ENCODE measurements at regions not wholly inside any gene's neighbourhood (a gene's known extent, or its start where the extent isn't known, plus 50 kb on each side); places are given as distances from the start of the nearest gene placed in this dataset.

DNA sequence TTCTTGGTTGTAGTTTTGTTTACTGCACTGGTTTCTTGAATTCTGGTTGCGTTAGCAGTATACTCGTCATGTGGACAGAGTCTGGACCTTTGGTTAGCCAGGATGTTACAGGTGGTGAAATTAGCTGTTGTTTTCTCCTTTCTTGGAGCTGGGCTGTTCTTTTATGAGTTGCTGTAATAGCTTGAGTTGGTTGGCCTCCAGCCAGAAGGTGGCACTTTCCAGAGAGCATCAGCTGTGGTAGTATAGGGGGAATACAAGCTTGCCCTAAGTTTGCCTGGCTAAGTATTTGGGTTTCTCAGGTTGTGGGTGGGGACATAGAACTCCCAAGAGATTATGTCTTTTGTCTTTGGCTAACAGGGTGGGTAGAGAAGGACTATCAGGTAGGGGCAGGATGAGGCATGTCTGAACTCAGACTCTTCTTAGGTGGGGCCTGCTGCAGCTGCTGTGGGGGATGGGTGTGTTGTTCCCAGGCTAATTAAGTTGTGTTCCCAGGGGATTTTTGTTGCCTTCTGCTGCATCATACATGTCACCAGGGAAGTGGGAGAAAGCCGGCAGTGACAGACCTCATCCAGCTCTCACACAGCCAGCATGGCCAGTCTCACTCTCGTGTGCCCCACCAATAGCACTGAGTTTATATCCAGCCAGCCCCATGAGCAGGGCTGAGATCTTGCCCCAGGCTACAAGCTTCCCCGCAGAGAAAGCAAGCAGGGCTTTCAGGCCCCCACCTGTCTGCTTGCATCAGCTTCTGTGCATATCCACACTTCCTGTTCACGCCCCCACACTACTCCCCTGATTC lies 246.7 kb upstream of the TPK1 start:
- ChIA-PET POLR2A (no interaction called here), CTCF (no interaction called here)
- no peak for DNase-seq (ENCODE audit: extremely low spot score)
- TF ChIP-seq HDGF (IDR thresholded peaks at IDR 0.05; ENCODE audit: borderline replicate concordance) (no peak), NFRKB (IDR thresholded peaks at IDR 0.05) (no peak), TARDBP (IDR thresholded peaks at IDR 0.05) (no peak)

DNA sequence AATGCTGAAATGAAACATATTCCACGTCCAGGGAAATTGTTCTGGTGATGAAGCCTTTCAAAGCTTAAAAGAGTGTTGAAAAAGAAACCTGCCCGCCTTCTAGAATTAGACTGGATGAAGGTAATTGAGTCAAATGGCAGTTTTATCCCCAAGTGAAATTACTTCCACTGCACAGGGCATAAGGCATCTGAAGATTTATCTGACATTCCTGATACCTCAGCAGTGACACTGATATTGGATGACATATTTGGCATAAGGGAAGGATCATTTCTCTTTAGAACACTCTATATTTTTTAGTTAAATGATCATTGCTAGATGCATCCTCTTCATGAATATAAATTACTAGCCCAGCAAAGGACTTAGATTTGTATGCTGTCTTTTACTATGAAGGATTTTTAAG lies 229.6 kb upstream of the TPK1 start:
- ChIA-PET CTCF (no interaction called here), POLR2A (no interaction called here)
- DNase-seq (ENCODE audit: extremely low spot score): no peak
- no peak for TF ChIP-seq FOXK2 (IDR thresholded peaks at IDR 0.05)
- no peak for TF ChIP-seq LEF1 (IDR thresholded peaks at IDR 0.05; ENCODE audit: borderline replicate concordance)
- no peak for TF ChIP-seq NFRKB (IDR thresholded peaks at IDR 0.05)
- TF ChIP-seq SP1 (IDR thresholded peaks at IDR 0.05): no peak
- no peak for TF ChIP-seq SUZ12 (IDR thresholded peaks at IDR 0.05)
- no peak for TF ChIP-seq HDGF (IDR thresholded peaks at IDR 0.05; ENCODE audit: borderline replicate concordance)
- no peak for TF ChIP-seq CTBP1 (IDR thresholded peaks at IDR 0.05; ENCODE audit: borderline replicate concordance)
- no peak for TF ChIP-seq L3MBTL2 (conservative IDR thresholded peaks at IDR 0.05)
- no peak for TF ChIP-seq ELF4 (IDR thresholded peaks at IDR 0.05)
- TF ChIP-seq TARDBP (IDR thresholded peaks at IDR 0.05): no peak
- TF ChIP-seq, protein P1, sequence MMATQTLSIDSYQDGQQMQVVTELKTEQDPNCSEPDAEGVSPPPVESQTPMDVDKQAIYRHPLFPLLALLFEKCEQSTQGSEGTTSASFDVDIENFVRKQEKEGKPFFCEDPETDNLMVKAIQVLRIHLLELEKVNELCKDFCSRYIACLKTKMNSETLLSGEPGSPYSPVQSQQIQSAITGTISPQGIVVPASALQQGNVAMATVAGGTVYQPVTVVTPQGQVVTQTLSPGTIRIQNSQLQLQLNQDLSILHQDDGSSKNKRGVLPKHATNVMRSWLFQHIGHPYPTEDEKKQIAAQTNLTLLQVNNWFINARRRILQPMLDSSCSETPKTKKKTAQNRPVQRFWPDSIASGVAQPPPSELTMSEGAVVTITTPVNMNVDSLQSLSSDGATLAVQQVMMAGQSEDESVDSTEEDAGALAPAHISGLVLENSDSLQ (IDR thresholded peaks at IDR 0.05): no peak

DNA sequence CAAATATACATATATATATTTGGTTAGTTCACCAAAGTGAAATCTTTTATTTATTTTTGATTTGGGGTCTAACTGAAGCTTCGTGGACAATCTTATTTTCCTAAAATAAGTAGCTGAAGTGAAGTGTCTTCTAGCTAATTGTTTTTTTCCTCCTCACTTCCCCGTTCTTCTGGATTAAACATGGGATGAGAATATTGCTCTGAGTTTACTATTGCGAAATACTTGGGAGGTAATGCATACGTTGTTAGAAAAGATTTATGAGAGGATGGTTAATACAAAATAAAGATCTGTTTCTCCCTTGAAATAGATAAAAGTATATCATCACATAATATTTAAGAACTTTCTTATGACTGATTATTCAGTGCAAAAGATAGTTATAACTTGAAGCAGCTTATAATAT lies 228.3 kb upstream of the TPK1 start:
- CTCF ChIA-PET: no interaction called here
- no peak for TF ChIP-seq FOXA1 (IDR thresholded peaks at IDR 0.05)
- POLR2A ChIA-PET: no interaction called here
- no peak for DNase-seq (ENCODE audit: extremely low spot score)

DNA sequence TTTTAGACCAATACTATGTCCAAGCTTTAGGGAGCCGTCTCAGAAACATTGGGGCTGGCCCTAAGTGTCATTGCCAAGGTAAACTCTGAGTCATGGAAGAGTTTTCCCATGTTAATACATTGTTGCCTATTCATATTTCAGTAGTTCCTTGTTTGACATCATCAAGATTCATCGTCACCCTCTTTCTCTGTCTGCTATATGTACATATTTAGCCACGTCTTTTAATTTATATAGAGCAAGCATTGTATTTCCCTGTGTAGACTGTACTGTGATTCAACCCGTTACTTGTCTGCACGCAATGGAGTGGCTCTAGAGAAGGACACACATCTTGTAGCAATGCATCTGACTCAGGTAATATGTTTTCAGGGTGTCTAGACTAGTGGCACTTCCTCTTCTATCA lies 217.9 kb upstream of the TPK1 start:
- no peak for DNase-seq (ENCODE audit: extremely low spot score)
- TF ChIP-seq FOXK2 (IDR thresholded peaks at IDR 0.05) (no peak), LEF1 (IDR thresholded peaks at IDR 0.05; ENCODE audit: borderline replicate concordance) (no peak), HDGF (IDR thresholded peaks at IDR 0.05; ENCODE audit: borderline replicate concordance) (no peak), SP1 (IDR thresholded peaks at IDR 0.05) (no peak), CTBP1 (IDR thresholded peaks at IDR 0.05; ENCODE audit: borderline replicate concordance) (no peak), FOXA1 (IDR thresholded peaks at IDR 0.05) (no peak), ELF4 (IDR thresholded peaks at IDR 0.05) (no peak)
- ChIA-PET POLR2A (no interaction called here), CTCF (no interaction called here)

DNA sequence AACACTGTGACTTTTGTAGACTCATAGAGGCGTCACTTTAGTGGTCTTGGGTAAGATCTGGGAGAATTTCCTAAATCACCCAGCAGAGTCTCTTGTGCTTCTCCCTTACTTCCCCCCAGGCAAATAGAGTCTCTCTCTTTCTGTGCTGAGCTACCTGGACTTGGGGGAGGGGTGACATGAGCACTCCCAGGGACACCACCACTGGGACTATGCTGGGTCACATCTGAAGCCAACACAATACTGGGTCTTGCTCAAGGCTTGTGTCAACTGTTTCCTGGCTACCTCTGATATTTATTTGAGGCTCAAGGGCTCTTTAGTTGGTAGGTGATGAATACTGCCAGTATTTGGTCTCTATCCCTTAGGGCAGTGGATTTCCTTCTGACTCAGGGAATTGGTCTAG lies 214.6 kb upstream of the TPK1 start:
- ChIA-PET POLR2A (no interaction called here), CTCF (no interaction called here)
- no peak for DNase-seq (ENCODE audit: extremely low spot score)
- TF ChIP-seq BHLHE40 (IDR thresholded peaks at IDR 0.05; ENCODE audit: borderline replicate concordance) (no peak), SUZ12 (IDR thresholded peaks at IDR 0.05) (no peak), ELF4 (IDR thresholded peaks at IDR 0.05) (no peak), HDGF (IDR thresholded peaks at IDR 0.05; ENCODE audit: borderline replicate concordance) (no peak), FOXK2 (IDR thresholded peaks at IDR 0.05) (no peak), ZNF384 (IDR thresholded peaks at IDR 0.05) (no peak), SP1 (IDR thresholded peaks at IDR 0.05) (no peak)

DNA sequence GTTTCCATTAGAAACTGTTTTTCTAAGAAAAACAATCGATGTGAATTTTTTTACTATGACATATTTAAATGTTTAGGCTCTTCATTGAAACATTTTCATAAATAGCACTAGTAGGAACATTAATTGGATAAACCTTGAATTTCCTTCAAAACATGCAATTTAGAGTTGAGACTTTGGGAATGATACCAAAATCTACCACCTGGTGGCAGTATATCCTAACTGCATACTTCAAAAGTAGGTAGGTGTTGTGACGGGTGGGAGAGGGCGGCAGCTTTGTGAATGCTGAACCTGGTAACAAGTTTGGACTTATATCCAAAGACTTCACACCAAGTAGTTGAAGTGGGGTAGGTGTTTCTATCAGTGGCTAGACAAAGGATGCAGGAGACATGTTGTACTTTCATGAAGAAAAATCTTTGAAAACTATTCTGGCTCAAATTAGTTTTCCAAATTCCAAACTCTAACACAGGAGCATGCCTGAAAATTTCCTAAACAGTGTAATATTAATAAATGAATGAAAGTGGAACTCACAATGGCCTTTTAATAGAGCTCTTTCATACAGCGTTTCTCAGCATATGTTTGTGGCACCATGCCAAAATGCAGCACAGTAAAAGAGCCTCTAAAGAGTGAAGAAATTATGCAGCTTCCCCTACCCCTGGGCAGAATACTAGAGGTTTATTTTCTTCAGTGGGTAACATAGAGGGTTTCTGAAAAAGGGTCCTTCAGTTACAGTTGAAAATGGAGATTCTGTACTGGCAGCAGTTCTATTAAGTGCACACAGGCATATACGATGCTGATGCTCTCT lies 201.0 kb upstream of the TPK1 start:
- ChIA-PET CTCF (no interaction called here), POLR2A (no interaction called here)
- peak; percentile 54 for DNase-seq (ENCODE audit: extremely low spot score)
- TF ChIP-seq FOXM1 (IDR thresholded peaks at IDR 0.05; ENCODE audit: borderline replicate concordance): no peak
- TF ChIP-seq TARDBP (IDR thresholded peaks at IDR 0.05): no peak
- no peak for TF ChIP-seq CTBP1 (IDR thresholded peaks at IDR 0.05; ENCODE audit: borderline replicate concordance)
- no peak for TF ChIP-seq ELF4 (IDR thresholded peaks at IDR 0.05)
- TF ChIP-seq, protein P1 (IDR thresholded peaks at IDR 0.05): no peak
- TF ChIP-seq LEF1 (IDR thresholded peaks at IDR 0.05; ENCODE audit: borderline replicate concordance): no peak
- no peak for TF ChIP-seq BHLHE40 (IDR thresholded peaks at IDR 0.05; ENCODE audit: borderline replicate concordance)
- no peak for TF ChIP-seq ZNF384 (IDR thresholded peaks at IDR 0.05)
- no peak for TF ChIP-seq SP1 (IDR thresholded peaks at IDR 0.05)
- no peak for TF ChIP-seq NFRKB (IDR thresholded peaks at IDR 0.05)
- no peak for TF ChIP-seq HDGF (IDR thresholded peaks at IDR 0.05; ENCODE audit: borderline replicate concordance)
- no peak for TF ChIP-seq L3MBTL2 (conservative IDR thresholded peaks at IDR 0.05)
- no peak for TF ChIP-seq SUZ12 (IDR thresholded peaks at IDR 0.05)
- no peak for TF ChIP-seq FOXA1 (IDR thresholded peaks at IDR 0.05)
- TF ChIP-seq ARNT (IDR thresholded peaks at IDR 0.05): no peak
- no peak for TF ChIP-seq FOXK2 (IDR thresholded peaks at IDR 0.05)

DNA sequence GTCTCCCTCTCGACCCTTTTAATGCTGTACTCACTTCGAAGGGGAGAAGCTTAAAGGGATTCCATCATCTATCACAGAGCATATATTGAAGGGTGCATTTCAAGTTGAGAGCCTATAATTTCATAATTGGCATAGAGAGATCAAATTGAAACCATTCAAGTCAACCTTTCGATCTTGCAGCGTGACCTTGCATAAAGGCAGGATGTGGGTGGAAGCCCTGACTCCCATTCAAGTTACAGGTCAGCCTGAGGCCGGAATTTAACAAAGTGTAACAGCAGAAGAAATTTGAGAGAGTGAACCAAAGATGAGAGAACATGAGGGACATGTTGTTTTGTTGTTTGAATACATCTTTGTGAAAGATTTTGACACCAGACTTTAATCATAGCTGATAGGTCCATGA lies 195.3 kb upstream of the TPK1 start:
- ChIA-PET POLR2A (no interaction called here), CTCF (interaction anchor here (0.6 kb wide), 1 partner anchor 1133 kb away, joined by 5 read pairs; no protein-coding TSS in a partner anchor)
- TF ChIP-seq BHLHE40 (IDR thresholded peaks at IDR 0.05; ENCODE audit: borderline replicate concordance): no peak
- no peak for TF ChIP-seq SUZ12 (IDR thresholded peaks at IDR 0.05)
- no peak for TF ChIP-seq L3MBTL2 (conservative IDR thresholded peaks at IDR 0.05)
- TF ChIP-seq NFRKB (IDR thresholded peaks at IDR 0.05): no peak
- TF ChIP-seq FOXK2 (IDR thresholded peaks at IDR 0.05): no peak
- no peak for TF ChIP-seq SP1 (IDR thresholded peaks at IDR 0.05)
- no peak for TF ChIP-seq FOXM1 (IDR thresholded peaks at IDR 0.05; ENCODE audit: borderline replicate concordance)
- TF ChIP-seq FOXA1 (IDR thresholded peaks at IDR 0.05): no peak
- no peak for TF ChIP-seq CTBP1 (IDR thresholded peaks at IDR 0.05; ENCODE audit: borderline replicate concordance)
- no peak for TF ChIP-seq LEF1 (IDR thresholded peaks at IDR 0.05; ENCODE audit: borderline replicate concordance)
- no peak for TF ChIP-seq TARDBP (IDR thresholded peaks at IDR 0.05)
- TF ChIP-seq ARNT (IDR thresholded peaks at IDR 0.05): no peak
- no peak for TF ChIP-seq HDGF (IDR thresholded peaks at IDR 0.05; ENCODE audit: borderline replicate concordance)
- TF ChIP-seq, protein P1 (IDR thresholded peaks at IDR 0.05): no peak
- TF ChIP-seq ELF4 (IDR thresholded peaks at IDR 0.05): no peak
- TF ChIP-seq ZNF384 (IDR thresholded peaks at IDR 0.05): no peak
- DNase-seq (ENCODE audit: extremely low spot score): no peak
